Trophoblast cell (in vitro differentiated cells and primary cell): ENCODE measurements at regions not wholly inside any gene's neighbourhood (a gene's known extent, or its start where the extent isn't known, plus 50 kb on each side); places are given as distances from the start of the nearest gene placed in this dataset.

Source experiments
- DNase-seq, 2 donors: peaks; one replicate each; pipeline ENCODE4 v3.0.0-alpha.2; 2016
- H2AFZ ChIP-seq: 2 replicates; pipeline ENCODE4 v1.6.1; 2013; ENCODE audit warnings: low read length, moderate library complexity, mild to moderate bottlenecking; ENCODE audit not compliant: insufficient read depth, poor library complexity
- H2AK5ac ChIP-seq: 2 replicates; pipeline ENCODE4 v1.6.1; 2013; ENCODE audit warnings: mild to moderate bottlenecking, low read length
- H2BK120ac ChIP-seq: 2 replicates; pipeline ENCODE4 v1.6.1; 2013; ENCODE audit warnings: low read length, mild to moderate bottlenecking, moderate library complexity; ENCODE audit not compliant: insufficient read depth, poor library complexity
- H2BK12ac ChIP-seq: 2 replicates; pipeline ENCODE4 v1.6.1; 2013; ENCODE audit warnings: mild to moderate bottlenecking, low read length, moderate library complexity
- H2BK5ac ChIP-seq: 2 replicates; pipeline ENCODE4 v1.6.1; 2013; ENCODE audit warnings: low read length, low read depth, moderate library complexity, mild to moderate bottlenecking; ENCODE audit not compliant: poor library complexity
- H3K14ac ChIP-seq: 2 replicates; pipeline ENCODE4 v1.6.1; 2013; ENCODE audit warnings: mild to moderate bottlenecking, low read length
- H3K18ac ChIP-seq: 2 replicates; pipeline ENCODE4 v1.6.1; 2013; ENCODE audit warnings: mild to moderate bottlenecking, low read length
- H3K23ac ChIP-seq: 2 replicates; pipeline ENCODE4 v1.6.1; 2013; ENCODE audit warnings: low read length
- H3K27ac ChIP-seq: 2 replicates; pipeline ENCODE4 v1.5.1; 2013; ENCODE audit warnings: low read depth, mild to moderate bottlenecking, inconsistent platforms, low read length, moderate library complexity
- H3K27me3 ChIP-seq: 2 replicates; pipeline ENCODE4 v1.6.1; 2013; ENCODE audit warnings: inconsistent platforms, mild to moderate bottlenecking, low read length, moderate library complexity; ENCODE audit not compliant: insufficient read depth
- H3K36me3 ChIP-seq, 2 experiments: 1 replicate in 1 of 2; 2 replicates in 1 of 2; pipeline ENCODE4 v1.6.1; 2013; ENCODE audit warnings: low read length in 2 of 2, mild to moderate bottlenecking in 2 of 2, moderate library complexity in 1 of 2; ENCODE audit not compliant: insufficient read depth in 2 of 2, control insufficient read depth in 1 of 2
- H3K4ac ChIP-seq: 2 replicates; pipeline ENCODE4 v1.6.1; 2013; ENCODE audit warnings: low read depth, mild to moderate bottlenecking, low read length, moderate library complexity
- H3K4me1 ChIP-seq, 2 experiments: 1 replicate in 1 of 2; 2 replicates in 1 of 2; pipeline ENCODE4 v1.6.1; 2013; ENCODE audit warnings: low read length in 2 of 2, mild to moderate bottlenecking in 2 of 2, moderate library complexity in 1 of 2; ENCODE audit not compliant: insufficient read depth in 2 of 2, control insufficient read depth in 1 of 2
- H3K4me2 ChIP-seq: 2 replicates; pipeline ENCODE4 v1.6.1; 2013; ENCODE audit warnings: inconsistent platforms, mild to moderate bottlenecking, low read length, moderate library complexity
- H3K4me3 ChIP-seq: 2 replicates; pipeline ENCODE4 v1.5.1; 2013; ENCODE audit warnings: mild to moderate bottlenecking, low read depth, low read length, inconsistent platforms
- H3K79me1 ChIP-seq: one replicate; pipeline ENCODE4 v1.6.1; 2013; ENCODE audit warnings: low read length
- H3K79me2 ChIP-seq: 2 replicates; pipeline ENCODE4 v1.6.1; 2013; ENCODE audit warnings: low read length, mild to moderate bottlenecking; ENCODE audit not compliant: control insufficient read depth, insufficient read depth, poor library complexity
- H3K9ac ChIP-seq: 2 replicates; pipeline ENCODE4 v1.6.1; 2013; ENCODE audit warnings: mild to moderate bottlenecking, low read length
- H3K9me3 ChIP-seq: 2 replicates; pipeline ENCODE4 v1.6.1; 2013; ENCODE audit warnings: low read depth, mild to moderate bottlenecking, control low read depth, inconsistent platforms, low read length; ENCODE audit not compliant: insufficient read depth
- H4K12ac ChIP-seq: 2 replicates; pipeline ENCODE4 v1.6.1; 2013; ENCODE audit warnings: low read depth, mild to moderate bottlenecking, low read length, moderate library complexity
- H4K8ac ChIP-seq: 2 replicates; pipeline ENCODE4 v1.6.1; 2013; ENCODE audit warnings: low read depth, mild to moderate bottlenecking, low read length, moderate library complexity
- H4K91ac ChIP-seq: one replicate; pipeline ENCODE4 v1.6.1; 2013; ENCODE audit warnings: low read depth, mild to moderate bottlenecking, low read length, moderate library complexity
- WGBS: extraction: QIAGEN DNeasy Blood & Tissue Kit; methylation state at CpG from one replicate; pipeline ENCODE4 v1.1.7; 2013; ENCODE audit warnings: missing lambda C conversion rate; ENCODE audit not compliant: insufficient read length, insufficient coverage; ENCODE audit errors: extremely low coverage; 5-methylcytosine and 5-hydroxymethylcytosine counted together

DNA sequence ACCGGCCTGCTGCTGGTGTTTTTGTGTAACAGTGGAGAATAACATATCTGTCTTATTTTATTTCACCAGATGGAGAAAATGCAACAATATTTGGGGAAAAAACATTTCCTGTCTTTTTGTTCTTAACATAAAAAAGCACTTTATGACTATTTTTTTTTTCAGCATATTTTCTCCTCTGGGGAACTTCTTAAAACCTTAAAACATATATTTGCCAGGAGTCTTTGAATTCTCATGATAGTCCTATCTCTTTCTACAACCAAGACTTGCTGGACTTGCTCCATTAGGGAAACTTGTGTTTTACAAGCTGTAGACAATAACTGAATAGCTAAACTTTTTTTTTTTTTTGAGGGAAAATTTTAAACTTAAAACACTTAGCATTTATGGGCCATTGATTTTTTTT is 98.6 kb upstream of the PRDM1 start:
- Histone ChIP-seq H2AFZ (no peak overlapping the region), H3K9me3 (peaks cover 2% of the 10 kb centered on the region), H3K18ac (no peak overlapping the region), H2BK120ac (no peak overlapping the region), H3K79me2 (no peaks in the 10 kb centered on the region), H3K4me3 (no peak overlapping the region), H3K4ac (no peak overlapping the region), H3K9ac (no peak overlapping the region), H2AK5ac (no peak overlapping the region), H3K14ac (no peak overlapping the region), H3K23ac (no peak overlapping the region), H2BK12ac (no peak overlapping the region), H3K36me3 (no peaks in the 10 kb centered on the region), H3K4me1 (peaks cover 7 to 11% of the 10 kb centered on the region in 2 experiments), H4K8ac (no peak overlapping the region), H3K4me2 (no peak overlapping the region), H4K12ac (no peak overlapping the region), H4K91ac (no peak overlapping the region), H3K27ac (no peak overlapping the region), H2BK5ac (no peak overlapping the region), H3K27me3 (peaks cover 45% of the 10 kb centered on the region), H3K79me1 (no peaks in the 10 kb centered on the region)
- no peak for DNase-seq
- WGBS: no CpG with 5 or more reads among the region's 1 CpG

DNA sequence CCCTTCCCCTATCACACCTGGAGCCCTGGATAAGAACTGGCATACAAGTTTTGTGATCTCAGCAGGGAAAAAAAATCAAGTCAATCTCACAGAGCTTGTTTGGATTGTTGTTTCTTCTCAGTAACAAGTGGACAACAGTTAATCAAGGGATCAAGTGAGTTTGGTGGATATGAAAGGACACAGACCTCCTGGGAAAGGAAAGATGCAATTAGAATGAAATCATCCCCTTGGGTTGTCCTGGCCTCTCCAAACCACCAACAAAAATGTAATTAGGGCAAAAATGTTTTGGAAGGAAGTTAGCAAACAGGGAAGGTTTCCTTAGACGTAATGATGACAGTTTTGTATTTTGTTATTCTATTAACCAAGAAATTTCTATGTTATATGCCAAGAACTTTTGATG is 99.1 kb upstream of the PRDM1 start:
- Histone ChIP-seq H3K9me3 (peaks cover 2% of the 10 kb centered on the region), H2BK12ac (no peak overlapping the region), H3K79me1 (no peaks in the 10 kb centered on the region), H3K14ac (no peak overlapping the region), H4K12ac (no peak overlapping the region), H3K36me3 (no peaks in the 10 kb centered on the region), H3K27me3 (peaks cover 49% of the 10 kb centered on the region), H4K8ac (no peak overlapping the region), H4K91ac (no peak overlapping the region), H3K9ac (no peak overlapping the region), H3K4me3 (no peak overlapping the region), H2BK5ac (no peak overlapping the region), H3K4me1 (peaks cover 5 to 10% of the 10 kb centered on the region in 2 experiments), H2AK5ac (no peak overlapping the region), H3K27ac (no peak overlapping the region), H3K4me2 (no peak overlapping the region), H3K18ac (no peak overlapping the region), H2BK120ac (no peak overlapping the region), H3K4ac (no peak overlapping the region), H3K79me2 (no peaks in the 10 kb centered on the region), H3K23ac (no peak overlapping the region), H2AFZ (no peak overlapping the region)
- no CpG with 5 or more reads among the region's 1 CpG for WGBS
- no peak for DNase-seq

DNA sequence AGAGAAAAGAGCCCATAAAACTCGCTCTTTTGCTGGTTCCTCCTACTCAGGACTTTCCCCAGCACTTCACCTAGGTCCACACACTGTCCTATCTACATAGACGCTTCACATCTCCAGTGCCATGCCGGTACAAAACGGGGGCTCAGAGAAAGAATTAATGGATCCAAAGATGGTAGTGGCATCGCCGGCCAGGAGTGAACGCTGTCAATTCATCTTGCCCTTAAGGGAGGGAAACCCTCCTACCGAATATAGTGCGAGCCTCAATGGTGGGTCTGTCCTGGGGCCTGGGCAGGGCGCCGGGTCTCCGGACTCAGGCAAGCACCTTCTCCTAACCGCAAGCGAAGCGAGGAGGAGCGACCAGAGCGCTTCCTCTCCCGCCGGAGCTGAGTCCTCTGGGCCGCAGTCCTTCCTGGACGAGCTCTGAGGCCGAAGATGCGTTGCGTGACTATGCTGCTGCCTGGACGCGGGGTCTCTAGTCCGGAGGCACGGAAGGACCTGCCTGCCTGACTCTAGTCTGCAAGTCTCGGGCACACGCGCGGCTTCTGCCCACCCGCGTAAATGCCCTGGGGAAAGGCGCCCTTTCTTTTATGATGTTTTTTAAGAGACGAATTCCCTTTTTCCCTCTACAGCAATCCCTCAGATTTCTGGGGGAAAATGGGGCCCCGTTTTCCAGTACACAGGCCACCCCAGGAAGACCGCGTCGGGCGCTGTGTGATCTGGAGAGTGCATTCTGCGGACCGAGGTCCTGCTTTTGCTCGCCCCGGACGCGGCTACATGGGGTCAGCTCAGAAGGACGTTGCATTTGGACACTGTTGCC is 100.1 kb upstream of the PRDM1 start:
- no peak overlapping the region for H3K4me3 ChIP-seq
- H3K9ac ChIP-seq: no peak overlapping the region
- H2AFZ ChIP-seq: no peak overlapping the region
- H3K4me1 ChIP-seq: peaks cover 2 to 6% of the 10 kb centered on the region in 2 experiments
- no peak overlapping the region for H3K27ac ChIP-seq
- no CpG with 5 or more reads among the region's 48 CpGs for WGBS
- H3K79me2 ChIP-seq: no peaks in the 10 kb centered on the region
- H2BK120ac ChIP-seq: no peak overlapping the region
- H3K23ac ChIP-seq: no peak overlapping the region
- H2AK5ac ChIP-seq: no peak overlapping the region
- H3K36me3 ChIP-seq: no peaks in the 10 kb centered on the region
- no peak for DNase-seq
- H3K4me2 ChIP-seq: peak overlapping the region; percentile 17
- H2BK12ac ChIP-seq: no peak overlapping the region
- H3K18ac ChIP-seq: no peak overlapping the region
- H3K14ac ChIP-seq: no peak overlapping the region
- no peak overlapping the region for H4K91ac ChIP-seq
- no peak overlapping the region for H4K12ac ChIP-seq
- H4K8ac ChIP-seq: no peak overlapping the region
- no peaks in the 10 kb centered on the region for H3K79me1 ChIP-seq
- H3K27me3 ChIP-seq: peaks cover 55% of the 10 kb centered on the region
- H3K4ac ChIP-seq: no peak overlapping the region
- H2BK5ac ChIP-seq: no peak overlapping the region
- H3K9me3 ChIP-seq: peaks cover 2% of the 10 kb centered on the region

DNA sequence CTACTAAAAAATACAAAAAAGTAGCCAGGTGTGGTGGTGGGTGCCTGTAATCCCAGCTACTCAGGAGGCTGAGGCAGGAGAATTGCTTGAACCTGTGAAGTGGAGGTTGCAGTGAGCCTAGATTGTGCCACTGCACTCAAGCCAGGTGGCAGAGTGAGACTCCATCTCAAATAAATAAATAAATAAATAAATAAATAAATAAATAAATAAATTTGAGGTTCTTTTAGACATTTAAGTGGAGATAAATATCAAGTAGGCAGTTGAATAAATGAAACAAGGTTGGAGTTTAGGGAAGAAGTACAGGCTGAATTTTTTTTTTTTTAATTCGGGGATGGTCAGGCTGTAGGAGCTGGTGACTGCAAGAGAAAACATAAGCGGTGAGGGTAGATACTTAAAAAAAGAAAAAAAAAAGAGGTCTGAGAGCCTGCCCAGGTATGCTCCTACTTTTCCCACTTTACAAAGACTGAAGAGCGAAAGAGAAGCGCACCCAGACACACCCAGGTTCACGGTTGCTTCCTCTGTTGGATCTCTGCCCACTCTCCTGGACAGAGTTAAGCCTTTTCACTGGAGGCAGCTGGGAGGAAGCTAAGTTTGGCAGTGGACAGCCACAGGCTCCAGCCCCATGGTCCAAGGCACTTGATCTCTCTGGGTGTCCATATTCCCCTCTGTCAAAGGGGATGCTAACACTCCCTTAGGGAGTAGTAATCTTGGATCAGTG is 100.9 kb upstream of the PRDM1 start:
- Histone ChIP-seq H2BK5ac (no peak overlapping the region), H3K9me3 (peaks cover 2% of the 10 kb centered on the region), H3K4me2 (no peak overlapping the region), H3K79me1 (no peaks in the 10 kb centered on the region), H3K14ac (no peak overlapping the region), H3K27me3 (peaks cover 56% of the 10 kb centered on the region), H3K79me2 (no peaks in the 10 kb centered on the region), H3K18ac (no peak overlapping the region), H3K4ac (no peak overlapping the region), H3K27ac (no peak overlapping the region), H3K4me3 (no peak overlapping the region), H4K8ac (no peak overlapping the region), H2AK5ac (no peak overlapping the region), H2BK12ac (no peak overlapping the region), H3K9ac (no peak overlapping the region), H4K12ac (no peak overlapping the region), H4K91ac (no peak overlapping the region), H3K36me3 (no peaks in the 10 kb centered on the region), H3K4me1 (peaks cover 2 to 6% of the 10 kb centered on the region in 2 experiments), H2AFZ (no peak overlapping the region), H3K23ac (no peak overlapping the region), H2BK120ac (no peak overlapping the region)
- WGBS: no CpG with 5 or more reads among the region's 5 CpGs
- no peak for DNase-seq
